HPDE6-E6E7 (cell line): ENCODE measurements at regions not wholly inside any gene's neighbourhood (a gene's known extent, or its start where the extent isn't known, plus 50 kb on each side); places are given as distances from the start of the nearest gene placed in this dataset.
"Not testable (repeated sequence)": the region's sequence is repeated elsewhere in the genome, so short reads cannot be mapped to it uniquely, and the experiment has no call there.

Experiments used
- DNase-seq: peaks from one replicate; pipeline ENCODE4 v3.0.0; 2011; ENCODE audit warnings: missing footprints; ENCODE audit errors: extremely low spot score

- DNase-seq: no peak
Measured at GRCh38 chr16:77488652-77489051, 53.8 kb upstream of the ADAMTS18 start.

GRCh38 chr16:77491091-77491490 is 56.3 kb upstream of the ADAMTS18 start:
- no peak for DNase-seq

GRCh38 chr16:77496934-77497333 is 62.1 kb upstream of the ADAMTS18 start:
- no peak for DNase-seq

GRCh38 chr16:77499373-77500285 is 64.8 kb upstream of the ADAMTS18 start:
- no peak for DNase-seq

GRCh38 chr16:77500286-77500598 is 65.4 kb upstream of the ADAMTS18 start:
- no peak for DNase-seq

- DNase-seq: no peak
Measured at GRCh38 chr16:77500934-77501664, 66.3 kb upstream of the ADAMTS18 start.

GRCh38 chr16:77502448-77502847 is 67.6 kb upstream of the ADAMTS18 start:
- no peak for DNase-seq

GRCh38 chr16:77506492-77506891 is 71.7 kb upstream of the ADAMTS18 start:
- not testable (repeated sequence) for DNase-seq

- DNase-seq: no peak
Measured at GRCh38 chr16:77509051-77509450, 74.2 kb upstream of the ADAMTS18 start.

GRCh38 chr16:77509796-77510195 is 75.0 kb upstream of the ADAMTS18 start:
- DNase-seq: no peak

GRCh38 chr16:77511053-77511452 is 76.2 kb upstream of the ADAMTS18 start:
- no peak for DNase-seq

GRCh38 chr16:77514500-77515220 is 79.8 kb upstream of the ADAMTS18 start:
- no peak for DNase-seq

- not testable (repeated sequence) for DNase-seq
Measured at GRCh38 chr16:77525226-77525625, 90.4 kb upstream of the ADAMTS18 start.

- DNase-seq: no peak
Measured at GRCh38 chr16:77531752-77532151, 96.9 kb upstream of the ADAMTS18 start.

GRCh38 chr16:77536809-77537208 is 102.0 kb upstream of the ADAMTS18 start:
- DNase-seq: no peak

GRCh38 chr16:77539421-77540034 is 104.7 kb upstream of the ADAMTS18 start:
- DNase-seq: no peak

GRCh38 chr16:77540646-77541045 is 105.8 kb upstream of the ADAMTS18 start:
- no peak for DNase-seq

- no peak for DNase-seq
Measured at GRCh38 chr16:77541165-77541564, 106.3 kb upstream of the ADAMTS18 start.

- no peak for DNase-seq
Measured at GRCh38 chr16:77548151-77548550, 113.3 kb upstream of the ADAMTS18 start.

- DNase-seq: no peak
Measured at GRCh38 chr16:77548766-77549165, 113.9 kb upstream of the ADAMTS18 start.

GRCh38 chr16:77549876-77550275 is 115.0 kb upstream of the ADAMTS18 start:
- DNase-seq: no peak

- no peak for DNase-seq
Measured at GRCh38 chr16:77551357-77551756, 116.5 kb upstream of the ADAMTS18 start.
